ENCODE measurements at regions not wholly inside any gene's neighbourhood (a gene's known extent, or its start where the extent isn't known, plus 50 kb on each side); places are given as distances from the start of the nearest gene placed in this dataset.

GRCh38 chr3:107933450-107933849 is 157.4 kb downstream of the CD47 start:
- H3K27me3 ChIP-seq (ENCODE audit: insufficient read depth, low read length, poor library complexity, severe bottlenecking) = no peaks in the 10 kb centered on the region
- H3K36me3 ChIP-seq (ENCODE audit: insufficient read depth, low read length) = no peaks in the 10 kb centered on the region
- H3K9me3 ChIP-seq (ENCODE audit: insufficient read depth, low read depth, low read length) = 0 out of 2 replicates have a peak, but pooled peaks cover 13% of the 10 kb centered on the region
- no peak for TF ChIP-seq EZH2phosphoT487 (IDR thresholded peaks at IDR 0.05; ENCODE audit: borderline replicate concordance)
- H3F3A ChIP-seq (ENCODE audit: low read depth) = no peaks in the 10 kb centered on the region
- no peaks in the 10 kb centered on the region for H4K20me1 ChIP-seq (ENCODE audit: insufficient read depth, low read length, poor library complexity, severe bottlenecking)
- H3K4me3 ChIP-seq (ENCODE audit: low read length, poor library complexity, severe bottlenecking) = no peak overlapping the region
- no peak overlapping the region for H3K4me2 ChIP-seq (ENCODE audit: low read depth, low read length, poor library complexity, severe bottlenecking)
- H3K9me2 ChIP-seq (replicated peaks; ENCODE audit: low read depth, low read length) = no peaks in the 10 kb centered on the region
- no peaks in the 10 kb centered on the region for H3K79me2 ChIP-seq (ENCODE audit: insufficient read depth, low read length)
- H3K4me1 ChIP-seq (ENCODE audit: insufficient read depth, low read length, poor library complexity, severe bottlenecking) = peaks cover 4% of the 10 kb centered on the region
- H3K9ac ChIP-seq (ENCODE audit: low read depth, low read length, poor library complexity, severe bottlenecking) = no peak overlapping the region
- H2AFZ ChIP-seq (ENCODE audit: low read length) = no peak overlapping the region

GRCh38 chr3:107931326-107931725 is 159.5 kb downstream of the CD47 start:
- H3K9ac ChIP-seq (ENCODE audit: low read depth, low read length, poor library complexity, severe bottlenecking) = no peak overlapping the region
- H3K36me3 ChIP-seq (ENCODE audit: insufficient read depth, low read length) = no peaks in the 10 kb centered on the region
- no peaks in the 10 kb centered on the region for H3F3A ChIP-seq (ENCODE audit: low read depth)
- no peaks in the 10 kb centered on the region for H3K27me3 ChIP-seq (ENCODE audit: insufficient read depth, low read length, poor library complexity, severe bottlenecking)
- no peaks in the 10 kb centered on the region for H3K9me2 ChIP-seq (replicated peaks; ENCODE audit: low read depth, low read length)
- H2AFZ ChIP-seq (ENCODE audit: low read length) = no peak overlapping the region
- H4K20me1 ChIP-seq (ENCODE audit: insufficient read depth, low read length, poor library complexity, severe bottlenecking) = no peaks in the 10 kb centered on the region
- H3K79me2 ChIP-seq (ENCODE audit: insufficient read depth, low read length) = no peaks in the 10 kb centered on the region
- TF ChIP-seq EZH2phosphoT487 (IDR thresholded peaks at IDR 0.05; ENCODE audit: borderline replicate concordance) = no peak
- no peak for TF ChIP-seq CTCF (conservative IDR thresholded peaks at IDR 0.05; ENCODE audit: low read length)
- no peak overlapping the region for H3K4me3 ChIP-seq (ENCODE audit: low read length, poor library complexity, severe bottlenecking)
- no peak overlapping the region for H3K4me2 ChIP-seq (ENCODE audit: low read depth, low read length, poor library complexity, severe bottlenecking)
- 0 out of 2 replicates have a peak, but pooled peaks cover 13% of the 10 kb centered on the region for H3K9me3 ChIP-seq (ENCODE audit: insufficient read depth, low read depth, low read length)
- H3K4me1 ChIP-seq (ENCODE audit: insufficient read depth, low read length, poor library complexity, severe bottlenecking) = no peaks in the 10 kb centered on the region

GRCh38 chr3:107929088-107929487 is 161.7 kb downstream of the CD47 start:
- no peaks in the 10 kb centered on the region for H4K20me1 ChIP-seq (ENCODE audit: insufficient read depth, low read length, poor library complexity, severe bottlenecking)
- no peak for TF ChIP-seq EZH2phosphoT487 (IDR thresholded peaks at IDR 0.05; ENCODE audit: borderline replicate concordance)
- no peak for TF ChIP-seq CTCF (conservative IDR thresholded peaks at IDR 0.05; ENCODE audit: low read length)
- no peak overlapping the region for H3K9ac ChIP-seq (ENCODE audit: low read depth, low read length, poor library complexity, severe bottlenecking)
- H3K36me3 ChIP-seq (ENCODE audit: insufficient read depth, low read length) = no peaks in the 10 kb centered on the region
- no peaks in the 10 kb centered on the region for H3K9me2 ChIP-seq (replicated peaks; ENCODE audit: low read depth, low read length)
- 0 out of 2 replicates have a peak, but pooled peaks cover 11% of the 10 kb centered on the region for H3K9me3 ChIP-seq (ENCODE audit: insufficient read depth, low read depth, low read length)
- H3F3A ChIP-seq (ENCODE audit: low read depth) = no peaks in the 10 kb centered on the region
- no peak overlapping the region for H2AFZ ChIP-seq (ENCODE audit: low read length)
- no peaks in the 10 kb centered on the region for H3K79me2 ChIP-seq (ENCODE audit: insufficient read depth, low read length)
- no peaks in the 10 kb centered on the region for H3K4me1 ChIP-seq (ENCODE audit: insufficient read depth, low read length, poor library complexity, severe bottlenecking)
- no peaks in the 10 kb centered on the region for H3K27me3 ChIP-seq (ENCODE audit: insufficient read depth, low read length, poor library complexity, severe bottlenecking)
- no peak overlapping the region for H3K4me2 ChIP-seq (ENCODE audit: low read depth, low read length, poor library complexity, severe bottlenecking)
- no peak overlapping the region for H3K4me3 ChIP-seq (ENCODE audit: low read length, poor library complexity, severe bottlenecking)

GRCh38 chr3:107928084-107928445 is 162.8 kb downstream of the CD47 start:
- H3K4me1 ChIP-seq (ENCODE audit: insufficient read depth, low read length, poor library complexity, severe bottlenecking) = no peaks in the 10 kb centered on the region
- H3K79me2 ChIP-seq (ENCODE audit: insufficient read depth, low read length) = no peaks in the 10 kb centered on the region
- H3K27me3 ChIP-seq (ENCODE audit: insufficient read depth, low read length, poor library complexity, severe bottlenecking) = no peaks in the 10 kb centered on the region
- H3K9ac ChIP-seq (ENCODE audit: low read depth, low read length, poor library complexity, severe bottlenecking) = no peak overlapping the region
- no peaks in the 10 kb centered on the region for H3K36me3 ChIP-seq (ENCODE audit: insufficient read depth, low read length)
- H3F3A ChIP-seq (ENCODE audit: low read depth) = no peaks in the 10 kb centered on the region
- H3K9me3 ChIP-seq (ENCODE audit: insufficient read depth, low read depth, low read length) = 0 out of 2 replicates have a peak, but pooled peaks cover under 1% of the 10 kb centered on the region
- no peaks in the 10 kb centered on the region for H4K20me1 ChIP-seq (ENCODE audit: insufficient read depth, low read length, poor library complexity, severe bottlenecking)
- H2AFZ ChIP-seq (ENCODE audit: low read length) = no peak overlapping the region
- H3K4me2 ChIP-seq (ENCODE audit: low read depth, low read length, poor library complexity, severe bottlenecking) = no peak overlapping the region
- no peak overlapping the region for H3K4me3 ChIP-seq (ENCODE audit: low read length, poor library complexity, severe bottlenecking)
- H3K9me2 ChIP-seq (replicated peaks; ENCODE audit: low read depth, low read length) = no peaks in the 10 kb centered on the region
- TF ChIP-seq EZH2phosphoT487 (IDR thresholded peaks at IDR 0.05; ENCODE audit: borderline replicate concordance) (no peak), CTCF (conservative IDR thresholded peaks at IDR 0.05; ENCODE audit: low read length) (no peak)
